Progenitor cell of endocrine pancreas (in vitro differentiated cells): ENCODE measurements at regions not wholly inside any gene's neighbourhood (a gene's known extent, or its start where the extent isn't known, plus 50 kb on each side); places are given as distances from the start of the nearest gene placed in this dataset.
A peak's percentile ranks its signal among the peaks of the same experiment; 100 is the strongest.
"Not testable (repeated sequence)": the region's sequence is repeated elsewhere in the genome, so short reads cannot be mapped to it uniquely, and the experiment has no call there.

Experiments
- DNase-seq: peaks from one replicate; pipeline ENCODE4 v3.0.0; 2021; ENCODE audit warnings: low spot score; ENCODE audit not compliant: unreplicated experiment
- H3K27ac Mint-ChIP-seq: 2 replicates; pipeline ENCODE4 v1.8.0; 2021; ENCODE audit warnings: mild to moderate bottlenecking, moderate library complexity, mixed read lengths
- H3K27me3 Mint-ChIP-seq: 2 replicates; pipeline ENCODE4 v1.8.0; 2021; ENCODE audit warnings: mixed read lengths
- H3K36me3 Mint-ChIP-seq: 2 replicates; pipeline ENCODE4 v1.8.0; 2022; ENCODE audit warnings: mixed read lengths; ENCODE audit not compliant: insufficient read depth
- H3K4me1 Mint-ChIP-seq: 2 replicates; pipeline ENCODE4 v1.8.0; 2021; ENCODE audit warnings: low read depth, mixed read lengths
- H3K4me3 Mint-ChIP-seq: 2 replicates; pipeline ENCODE4 v1.8.0; 2021; ENCODE audit warnings: low read depth, mild to moderate bottlenecking, moderate library complexity, mixed read lengths
- H3K9me3 Mint-ChIP-seq: 2 replicates; pipeline ENCODE4 v1.8.0; 2021; ENCODE audit warnings: low read depth, mixed read lengths
- TF ChIP-seq, protein P1 (sequence below): fragments of 200-600 bp; sonication (generic); IDR thresholded peaks from one replicate; pipeline ENCODE4 v1.5.0; 2021; ENCODE audit warnings: antibody characterized with exemption, mild to moderate bottlenecking; ENCODE audit not compliant: unreplicated experiment

DNA sequence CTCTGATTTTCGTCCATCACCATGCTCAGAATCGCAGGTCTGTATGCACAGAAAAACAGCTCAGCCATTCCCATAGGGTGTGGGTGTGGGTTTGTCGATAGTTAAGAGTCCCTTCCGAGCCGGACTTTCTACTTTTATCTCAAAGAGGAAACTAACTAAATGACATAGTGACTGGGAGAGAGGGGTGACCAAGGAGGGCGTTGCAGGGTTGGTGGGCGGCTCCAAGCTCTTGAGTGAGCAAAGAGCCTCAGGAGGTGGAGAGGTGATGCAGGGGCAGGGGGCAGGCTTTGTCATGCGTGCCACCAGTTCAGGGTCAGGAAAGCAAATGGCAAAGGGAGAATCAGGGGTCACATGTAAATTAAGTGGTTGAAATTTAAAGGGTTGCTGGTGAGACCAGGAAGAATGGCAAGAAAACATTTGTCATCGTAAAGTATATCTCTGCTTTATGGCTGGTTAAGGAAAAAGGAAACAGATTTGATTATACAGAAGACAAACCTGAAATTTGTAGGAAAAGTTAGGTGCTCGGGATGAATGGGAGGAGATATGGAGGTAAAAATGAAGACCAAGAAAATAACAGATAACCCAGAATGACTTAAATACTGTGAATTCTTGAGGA is 249.0 kb downstream of the SETD4 start:
- H3K4me1 Mint-ChIP-seq: no peaks in the 10 kb centered on the region
- no peaks in the 10 kb centered on the region for H3K36me3 Mint-ChIP-seq
- no peaks in the 10 kb centered on the region for H3K9me3 Mint-ChIP-seq
- H3K27me3 Mint-ChIP-seq: peaks cover 4% of the 10 kb centered on the region
- H3K4me3 Mint-ChIP-seq: no peak overlapping the region
- no peak overlapping the region for H3K27ac Mint-ChIP-seq
- TF ChIP-seq, protein P1, sequence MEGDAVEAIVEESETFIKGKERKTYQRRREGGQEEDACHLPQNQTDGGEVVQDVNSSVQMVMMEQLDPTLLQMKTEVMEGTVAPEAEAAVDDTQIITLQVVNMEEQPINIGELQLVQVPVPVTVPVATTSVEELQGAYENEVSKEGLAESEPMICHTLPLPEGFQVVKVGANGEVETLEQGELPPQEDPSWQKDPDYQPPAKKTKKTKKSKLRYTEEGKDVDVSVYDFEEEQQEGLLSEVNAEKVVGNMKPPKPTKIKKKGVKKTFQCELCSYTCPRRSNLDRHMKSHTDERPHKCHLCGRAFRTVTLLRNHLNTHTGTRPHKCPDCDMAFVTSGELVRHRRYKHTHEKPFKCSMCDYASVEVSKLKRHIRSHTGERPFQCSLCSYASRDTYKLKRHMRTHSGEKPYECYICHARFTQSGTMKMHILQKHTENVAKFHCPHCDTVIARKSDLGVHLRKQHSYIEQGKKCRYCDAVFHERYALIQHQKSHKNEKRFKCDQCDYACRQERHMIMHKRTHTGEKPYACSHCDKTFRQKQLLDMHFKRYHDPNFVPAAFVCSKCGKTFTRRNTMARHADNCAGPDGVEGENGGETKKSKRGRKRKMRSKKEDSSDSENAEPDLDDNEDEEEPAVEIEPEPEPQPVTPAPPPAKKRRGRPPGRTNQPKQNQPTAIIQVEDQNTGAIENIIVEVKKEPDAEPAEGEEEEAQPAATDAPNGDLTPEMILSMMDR: no peak
- no peak for DNase-seq

DNA sequence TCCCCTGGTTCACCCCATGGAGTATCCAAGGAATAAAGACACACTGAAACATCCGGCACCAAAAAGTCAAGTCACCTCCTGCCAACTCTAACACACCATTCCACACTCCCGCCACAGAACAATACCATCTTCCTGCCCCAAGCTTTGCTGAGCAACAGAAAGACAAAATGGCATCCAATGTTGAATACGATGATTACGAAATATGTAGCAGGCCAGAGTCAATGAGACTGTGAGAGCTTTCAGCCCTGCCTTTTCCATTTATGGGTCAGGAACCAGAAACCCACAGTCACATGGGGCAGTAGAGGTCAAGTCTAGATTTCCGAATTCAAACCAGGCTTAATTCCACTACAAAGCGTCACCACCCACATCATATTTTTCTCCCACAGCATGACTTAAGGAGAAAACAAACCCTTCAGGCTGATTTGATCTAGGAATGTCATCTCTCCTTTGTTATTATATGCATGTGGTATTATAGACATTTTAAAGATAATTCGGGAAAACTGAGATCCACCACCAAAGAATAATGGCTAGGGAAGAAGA is 249.8 kb downstream of the SETD4 start:
- Mint-ChIP-seq H3K9me3 (peaks cover under 1% of the 10 kb centered on the region), H3K27me3 (peaks cover 4% of the 10 kb centered on the region), H3K4me3 (no peak overlapping the region), H3K4me1 (no peaks in the 10 kb centered on the region), H3K27ac (no peak overlapping the region), H3K36me3 (no peaks in the 10 kb centered on the region)
- TF ChIP-seq, protein P1: no peak
- no peak for DNase-seq

DNA sequence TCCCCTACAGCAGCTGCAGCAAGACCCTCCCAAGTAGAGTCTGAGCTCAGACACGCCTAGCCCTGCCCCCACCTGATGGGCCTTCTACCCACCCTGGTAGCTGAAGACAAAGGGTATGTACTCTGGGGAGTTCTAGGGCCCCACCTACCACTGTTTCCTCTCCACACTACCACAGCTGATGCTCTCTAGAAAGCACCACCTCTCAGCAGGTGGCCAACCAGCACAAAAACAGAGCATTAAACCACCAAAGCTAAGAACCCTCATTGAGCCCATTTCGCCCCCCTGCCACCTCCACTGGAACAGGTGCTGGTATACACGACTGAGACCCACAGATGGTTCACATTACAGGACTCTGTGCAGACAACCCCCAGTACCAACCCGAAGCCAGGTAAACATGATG is 258.9 kb downstream of the SETD4 start:
- H3K27ac Mint-ChIP-seq: no peak overlapping the region
- peaks cover 37% of the 10 kb centered on the region for H3K9me3 Mint-ChIP-seq
- no peak for DNase-seq
- no peaks in the 10 kb centered on the region for H3K4me1 Mint-ChIP-seq
- no peaks in the 10 kb centered on the region for H3K27me3 Mint-ChIP-seq
- TF ChIP-seq, protein P1: no peak
- H3K4me3 Mint-ChIP-seq: no peak overlapping the region
- H3K36me3 Mint-ChIP-seq: peaks cover 2% of the 10 kb centered on the region

DNA sequence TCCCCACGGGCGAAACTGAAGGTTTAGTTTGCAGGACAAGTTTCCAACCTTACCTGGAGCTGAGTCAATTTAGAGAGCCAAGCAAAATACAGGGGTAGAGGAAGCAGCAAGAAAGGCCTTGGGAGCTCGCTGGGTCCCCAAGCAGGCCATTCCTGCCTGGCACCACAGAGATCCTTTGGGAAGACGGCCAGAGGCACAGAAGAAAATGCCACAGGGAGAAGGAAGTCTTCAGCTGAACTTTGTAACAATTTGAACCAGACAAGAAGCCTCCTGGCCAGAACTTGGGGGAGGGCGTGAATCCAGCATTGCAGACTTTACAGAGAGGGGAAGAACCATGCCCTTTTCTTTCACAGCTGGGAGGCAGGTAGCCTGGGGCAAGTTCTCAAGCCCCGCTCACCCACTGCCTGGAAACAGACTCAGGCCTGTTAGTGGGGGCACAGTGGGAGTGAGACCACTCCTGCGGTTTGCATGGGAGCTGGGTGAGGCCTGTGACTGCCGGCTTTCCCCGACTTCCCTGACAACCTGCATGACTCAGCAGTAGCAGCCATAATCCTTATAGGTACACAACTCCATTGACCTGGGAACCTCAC is 259.4 kb downstream of the SETD4 start:
- H3K27me3 Mint-ChIP-seq, DNase-seq, H3K4me1 Mint-ChIP-seq, H3K27ac Mint-ChIP-seq, H3K4me3 Mint-ChIP-seq, H3K36me3 Mint-ChIP-seq: not testable (repeated sequence)
- H3K9me3 Mint-ChIP-seq: peaks cover 37% of the 10 kb centered on the region

DNA sequence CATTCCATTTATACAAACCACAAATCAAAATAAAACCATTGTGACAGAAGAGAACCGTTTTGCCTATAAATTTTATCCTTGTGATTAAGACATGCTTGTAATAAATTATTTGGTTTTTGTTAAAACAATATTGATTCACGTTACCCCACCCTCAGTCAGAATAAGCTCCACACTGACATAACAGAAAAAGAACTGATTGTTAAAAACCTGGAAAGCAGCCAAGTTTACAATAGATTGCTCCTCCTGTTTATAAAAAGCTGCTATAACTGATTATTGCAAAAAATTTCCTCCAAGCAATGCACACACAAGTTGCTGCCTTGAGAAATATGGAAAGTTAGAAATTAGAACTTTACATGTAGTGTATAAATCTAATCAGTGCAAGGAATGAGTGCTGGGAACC is 263.5 kb downstream of the SETD4 start:
- Mint-ChIP-seq H3K4me3 (no peak overlapping the region), H3K36me3 (no peaks in the 10 kb centered on the region), H3K9me3 (peaks cover 11% of the 10 kb centered on the region), H3K27me3 (no peaks in the 10 kb centered on the region), H3K4me1 (no peaks in the 10 kb centered on the region), H3K27ac (no peak overlapping the region)
- no peak for DNase-seq
- TF ChIP-seq, protein P1: no peak

DNA sequence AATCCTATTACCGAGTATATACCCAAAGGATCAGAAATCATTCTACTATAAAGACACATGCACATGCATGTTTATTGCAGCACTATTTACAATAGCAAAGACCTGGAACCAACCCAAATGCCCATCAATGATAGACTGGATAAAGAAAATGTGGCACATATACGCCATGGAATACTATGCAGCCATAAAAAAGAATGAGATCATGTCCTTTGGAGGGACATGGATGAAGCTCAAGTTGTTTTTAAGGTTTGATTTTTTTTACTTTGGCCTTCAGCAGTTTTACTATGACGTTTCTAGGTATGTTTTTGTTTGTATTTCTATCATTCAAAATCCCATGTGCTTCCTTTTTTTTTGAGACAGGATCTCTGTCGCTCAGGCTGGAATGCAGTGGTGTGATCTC is 265.8 kb downstream of the SETD4 start:
- H3K9me3 Mint-ChIP-seq, DNase-seq, H3K4me3 Mint-ChIP-seq, H3K4me1 Mint-ChIP-seq, H3K27me3 Mint-ChIP-seq, H3K36me3 Mint-ChIP-seq: not testable (repeated sequence)
- H3K27ac Mint-ChIP-seq: peak overlapping the region; percentile 27
